IMR-90 (cell line): ENCODE measurements at regions not wholly inside any gene's neighbourhood (a gene's known extent, or its start where the extent isn't known, plus 50 kb on each side); places are given as distances from the start of the nearest gene placed in this dataset.

Experiments
- ATAC-seq: fragments of 200-7000 bp; cut with Tn5 transposase; 2 replicates; pipeline ENCODE4 v1.9.1; 2020; ENCODE audit warnings: low read depth, mild to moderate bottlenecking, moderate library complexity
- BruUV-seq: library from RNA; stranded (reverse); fragments of 400-500 nt; replicated peaks from 2 replicates; lab custom pipeline; 2021; lab: Mats Ljungman, UMichigan
- CTCF ChIA-PET: fragments of 300-600 bp; formaldehyde crosslinking; extraction: SDS; loops from one replicate; lab custom pipeline; 2021; ENCODE audit warnings: antibody characterized with exemption; lab: Yijun Ruan, JAX
- POLR2A ChIA-PET: fragments of 300-600 bp; sonication (Branson Sonifier 250); formaldehyde crosslinking; loops from one replicate; lab custom pipeline; 2022; ENCODE audit warnings: antibody characterized with exemption; ENCODE audit not compliant: unreplicated experiment; lab: Charles Lee
- DNase-seq: peaks from one replicate; pipeline ENCODE4 v3.0.0; 2013
- H2AFZ ChIP-seq: replicated peaks from 2 replicates; pipeline ENCODE3; 2013; ENCODE audit warnings: low read length, mild to moderate bottlenecking; ENCODE audit not compliant: poor library complexity
- H2AK5ac ChIP-seq: 2 replicates; pipeline ENCODE4 v1.6.1; 2013; ENCODE audit warnings: low read depth, low read length, inconsistent platforms
- H2AK9ac ChIP-seq: replicated peaks from 2 replicates; pipeline ENCODE3; 2013; ENCODE audit warnings: mild to moderate bottlenecking, low read depth, low read length, moderate library complexity; ENCODE audit not compliant: poor library complexity
- H2BK120ac ChIP-seq: 2 replicates; pipeline ENCODE4 v1.6.1; 2013; ENCODE audit warnings: low read depth, low read length, inconsistent platforms
- H2BK15ac ChIP-seq: 3 replicates; pipeline ENCODE4 v1.6.1; 2013; ENCODE audit warnings: low read depth, low read length, inconsistent platforms
- H2BK20ac ChIP-seq: 2 replicates; pipeline ENCODE4 v1.6.1; 2013; ENCODE audit warnings: low read depth, mild to moderate bottlenecking, inconsistent platforms, low read length, moderate library complexity
- H2BK5ac ChIP-seq: 2 replicates; pipeline ENCODE4 v1.6.1; 2013; ENCODE audit warnings: mild to moderate bottlenecking, low read depth, low read length, inconsistent platforms; ENCODE audit not compliant: poor library complexity, severe bottlenecking
- H3K14ac ChIP-seq: replicated peaks from 2 replicates; pipeline ENCODE4 v1.6.1; 2013; ENCODE audit warnings: low read depth, low read length, inconsistent platforms
- H3K18ac ChIP-seq: 2 replicates; pipeline ENCODE4 v1.6.1; 2013; ENCODE audit warnings: low read depth, low read length, control low read depth
- H3K23ac ChIP-seq: 2 replicates; pipeline ENCODE4 v1.6.1; 2013; ENCODE audit warnings: low read depth, low read length, inconsistent platforms
- H3K27ac ChIP-seq: 2 replicates; pipeline ENCODE4 v1.5.1; 2013; ENCODE audit warnings: mild to moderate bottlenecking, control low read depth, low read length; ENCODE audit not compliant: insufficient read depth
- H3K27me3 ChIP-seq: 2 replicates; pipeline ENCODE4 v1.6.1; 2013; ENCODE audit warnings: low read length; ENCODE audit not compliant: control insufficient read depth, insufficient read depth
- H3K36me3 ChIP-seq: 2 replicates; pipeline ENCODE4 v1.6.1; 2013; ENCODE audit warnings: low read length, mixed read lengths; ENCODE audit not compliant: control insufficient read depth, insufficient read depth
- H3K4ac ChIP-seq: 2 replicates; pipeline ENCODE4 v1.6.1; 2013; ENCODE audit warnings: low read depth, low read length, inconsistent platforms
- H3K4me1 ChIP-seq: 2 replicates; pipeline ENCODE4 v1.6.1; 2013; ENCODE audit warnings: low read length, mixed read lengths; ENCODE audit not compliant: control insufficient read depth, insufficient read depth
- H3K4me2 ChIP-seq: 2 replicates; pipeline ENCODE4 v1.6.1; 2013; ENCODE audit warnings: low read depth, mild to moderate bottlenecking, control low read depth, low read length, moderate library complexity
- H3K4me3 ChIP-seq: 2 replicates; pipeline ENCODE4 v1.5.1; 2013; ENCODE audit warnings: low read depth, mild to moderate bottlenecking, control low read depth, low read length, moderate library complexity; ENCODE audit not compliant: insufficient read depth
- H3K56ac ChIP-seq: 2 replicates; pipeline ENCODE4 v1.6.1; 2013; ENCODE audit warnings: low read length, inconsistent platforms; ENCODE audit not compliant: insufficient read depth; ENCODE audit errors: extremely low read depth
- H3K79me1 ChIP-seq, 2 experiments: 2 replicates each; pipeline ENCODE4 v1.6.1; 2013; ENCODE audit warnings: low read length in 2 of 2, inconsistent platforms in 1 of 2, low read depth in 1 of 2
- H3K9ac ChIP-seq: 2 replicates; pipeline ENCODE4 v1.6.1; 2013; ENCODE audit warnings: low read depth, low read length, control low read depth
- H3K9me1 ChIP-seq: 2 replicates; pipeline ENCODE4 v1.6.1; 2013; ENCODE audit warnings: low read length, inconsistent platforms; ENCODE audit not compliant: insufficient read depth
- H3K9me3 ChIP-seq: 2 replicates; pipeline ENCODE4 v1.6.1; 2013; ENCODE audit warnings: low read length; ENCODE audit not compliant: control insufficient read depth, insufficient read depth
- H4K20me1 ChIP-seq: 2 replicates; pipeline ENCODE4 v1.6.1; 2013; ENCODE audit warnings: low read length, inconsistent platforms; ENCODE audit not compliant: insufficient read depth
- H4K5ac ChIP-seq: 2 replicates; pipeline ENCODE4 v1.6.1; 2013; ENCODE audit warnings: mild to moderate bottlenecking, low read depth, low read length, control low read depth
- H4K8ac ChIP-seq, 2 experiments: 2 replicates each; pipeline ENCODE4 v1.6.1; 2013; ENCODE audit warnings: low read depth in 2 of 2, low read length in 2 of 2, control low read depth in 1 of 2, inconsistent platforms in 1 of 2
- H4K91ac ChIP-seq: 2 replicates; pipeline ENCODE4 v1.6.1; 2013; ENCODE audit warnings: low read depth, low read length, inconsistent platforms; ENCODE audit not compliant: insufficient read depth
- BHLHE40 ChIP-seq: fragments of 150-350 bp; IDR thresholded peaks from 2 replicates; pipeline ENCODE4 v1.6.1; 2016; ENCODE audit warnings: mild to moderate bottlenecking, low read depth, low read length
- MXI1 ChIP-seq: IDR thresholded peaks from 2 replicates; pipeline ENCODE4 v1.6.1; 2012; ENCODE audit warnings: low read depth, mild to moderate bottlenecking, low read length, moderate library complexity, borderline replicate concordance
- POLR2A ChIP-seq: IDR thresholded peaks from 2 replicates; pipeline ENCODE4 v1.6.1; 2012; ENCODE audit warnings: mild to moderate bottlenecking, low read depth, low read length
- RFX5 ChIP-seq: IDR thresholded peaks from 2 replicates; pipeline ENCODE4 v1.8.0; 2012; ENCODE audit warnings: low read depth, mild to moderate bottlenecking, low read length, moderate library complexity
- SMC3 ChIP-seq: fragments of 150-350 bp; IDR thresholded peaks from 2 replicates; pipeline ENCODE4 v1.6.1; 2016; ENCODE audit warnings: low read depth, mild to moderate bottlenecking, antibody characterized with exemption, low read length, moderate library complexity
- WGBS, 2 experiments: methylation state at CpG; one replicate each; pipeline versions ENCODE4 v1.1.5 to v1.1.7; 2013; ENCODE audit warnings: missing lambda C conversion rate in 2 of 2; ENCODE audit not compliant: insufficient read length in 1 of 2; ENCODE audit errors: extremely low coverage in 2 of 2; 5-methylcytosine and 5-hydroxymethylcytosine counted together
- dilution Hi-C: fragments of 300-500 bp; cut with HindIII; formaldehyde crosslinking; loops from one replicate; pipeline ENCODE4 v1.14.3; 2018; ENCODE audit warnings: low sequenced_read_pairs; ENCODE audit not compliant: unreplicated experiment
- in situ Hi-C: fragments of 300-500 bp; cut with MboI; formaldehyde crosslinking; loops from 3 replicates; pipeline ENCODE4 v1.14.3; 2019; ENCODE audit warnings: low sequenced_read_pairs, inconsistent platforms, mixed read lengths
- intact Hi-C: fragments of 100-400 bp; cut with micrococcal nuclease; formaldehyde crosslinking; loops from 2 replicates; pipeline ENCODE4 v1.10.0; 2022
- TF ChIP-seq, protein P1 (sequence below): fragments of 150-350 bp; IDR thresholded peaks from 2 replicates; pipeline ENCODE4 v1.6.1; 2016; ENCODE audit warnings: low read depth, mild to moderate bottlenecking, low read length, moderate library complexity, borderline replicate concordance
- TF ChIP-seq, protein P2 (sequence below): conservative IDR thresholded peaks from 2 replicates; pipeline ENCODE4 v1.5.1; 2012; ENCODE audit warnings: mild to moderate bottlenecking, low read depth, low read length, improper control_type of control experiment

DNA sequence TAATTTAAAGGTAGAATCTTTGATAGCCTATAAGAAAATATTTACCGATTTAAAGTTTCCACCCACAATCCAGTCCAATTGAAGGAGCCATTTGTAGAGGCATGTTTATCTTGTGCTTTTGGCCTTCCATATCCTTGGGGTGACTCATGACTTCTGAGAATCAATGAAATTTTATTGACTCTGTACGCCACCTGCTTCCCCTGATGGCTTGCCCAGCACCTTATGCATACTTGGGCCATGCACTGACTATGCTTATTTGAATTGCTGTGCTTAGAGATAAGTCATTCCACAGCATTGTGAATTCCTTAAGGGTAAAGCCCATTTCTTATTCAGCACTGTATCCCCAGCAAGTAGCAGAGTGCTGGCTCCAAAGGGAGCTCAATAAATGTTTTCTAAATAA is 954.8 kb upstream of the SEL1L start:
- H3K4me3 ChIP-seq = no peak overlapping the region
- ATAC-seq = no peak
- H3K4me2 ChIP-seq = no peak overlapping the region
- no peaks in the 10 kb centered on the region for H3K36me3 ChIP-seq
- no peak overlapping the region for H3K18ac ChIP-seq
- no peaks in the 10 kb centered on the region for H3K4me1 ChIP-seq
- H2AK9ac ChIP-seq = no peak overlapping the region
- H3K9me3 ChIP-seq = 0 out of 2 replicates have a peak, but pooled peaks cover 2% of the 10 kb centered on the region
- no peak overlapping the region for H3K27ac ChIP-seq
- BruUV-seq = no TSS peak
- H4K20me1 ChIP-seq = no peaks in the 10 kb centered on the region
- H3K14ac ChIP-seq = no peak overlapping the region
- POLR2A ChIA-PET = no interaction called here
- H2BK20ac ChIP-seq = no peak overlapping the region
- CTCF ChIA-PET = no interaction called here
- no peak overlapping the region for H3K9ac ChIP-seq
- no peak overlapping the region for H4K5ac ChIP-seq
- no peak overlapping the region for H4K8ac ChIP-seq
- no peak for DNase-seq
- H3K56ac ChIP-seq = no peak overlapping the region
- no peak overlapping the region for H2BK15ac ChIP-seq
- dilution Hi-C loops (no loop called here), in situ Hi-C loops (no loop called here), intact Hi-C loops (no loop called here)
- no peak overlapping the region for H4K91ac ChIP-seq
- no peaks in the 10 kb centered on the region for H3K79me1 ChIP-seq
- no peak overlapping the region for H3K4ac ChIP-seq
- no peak overlapping the region for H2AK5ac ChIP-seq
- H2BK120ac ChIP-seq = no peak overlapping the region
- no CpG with 5 or more reads among the region's 2 CpGs for WGBS, 2 experiments
- H2AFZ ChIP-seq = no peak overlapping the region
- H3K27me3 ChIP-seq = no peaks in the 10 kb centered on the region
- TF ChIP-seq RFX5 (no peak), POLR2A (no peak), SMC3 (no peak), MXI1 (no peak), BHLHE40 (no peak)
- TF ChIP-seq, protein P1, sequence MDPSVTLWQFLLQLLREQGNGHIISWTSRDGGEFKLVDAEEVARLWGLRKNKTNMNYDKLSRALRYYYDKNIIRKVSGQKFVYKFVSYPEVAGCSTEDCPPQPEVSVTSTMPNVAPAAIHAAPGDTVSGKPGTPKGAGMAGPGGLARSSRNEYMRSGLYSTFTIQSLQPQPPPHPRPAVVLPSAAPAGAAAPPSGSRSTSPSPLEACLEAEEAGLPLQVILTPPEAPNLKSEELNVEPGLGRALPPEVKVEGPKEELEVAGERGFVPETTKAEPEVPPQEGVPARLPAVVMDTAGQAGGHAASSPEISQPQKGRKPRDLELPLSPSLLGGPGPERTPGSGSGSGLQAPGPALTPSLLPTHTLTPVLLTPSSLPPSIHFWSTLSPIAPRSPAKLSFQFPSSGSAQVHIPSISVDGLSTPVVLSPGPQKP = no peak
- TF ChIP-seq, protein P2, sequence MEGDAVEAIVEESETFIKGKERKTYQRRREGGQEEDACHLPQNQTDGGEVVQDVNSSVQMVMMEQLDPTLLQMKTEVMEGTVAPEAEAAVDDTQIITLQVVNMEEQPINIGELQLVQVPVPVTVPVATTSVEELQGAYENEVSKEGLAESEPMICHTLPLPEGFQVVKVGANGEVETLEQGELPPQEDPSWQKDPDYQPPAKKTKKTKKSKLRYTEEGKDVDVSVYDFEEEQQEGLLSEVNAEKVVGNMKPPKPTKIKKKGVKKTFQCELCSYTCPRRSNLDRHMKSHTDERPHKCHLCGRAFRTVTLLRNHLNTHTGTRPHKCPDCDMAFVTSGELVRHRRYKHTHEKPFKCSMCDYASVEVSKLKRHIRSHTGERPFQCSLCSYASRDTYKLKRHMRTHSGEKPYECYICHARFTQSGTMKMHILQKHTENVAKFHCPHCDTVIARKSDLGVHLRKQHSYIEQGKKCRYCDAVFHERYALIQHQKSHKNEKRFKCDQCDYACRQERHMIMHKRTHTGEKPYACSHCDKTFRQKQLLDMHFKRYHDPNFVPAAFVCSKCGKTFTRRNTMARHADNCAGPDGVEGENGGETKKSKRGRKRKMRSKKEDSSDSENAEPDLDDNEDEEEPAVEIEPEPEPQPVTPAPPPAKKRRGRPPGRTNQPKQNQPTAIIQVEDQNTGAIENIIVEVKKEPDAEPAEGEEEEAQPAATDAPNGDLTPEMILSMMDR = no peak
- no peak overlapping the region for H2BK5ac ChIP-seq
- H3K9me1 ChIP-seq = no peaks in the 10 kb centered on the region
- no peak overlapping the region for H3K23ac ChIP-seq
